Mammary epithelial cell (primary cell): ENCODE measurements at regions not wholly inside any gene's neighbourhood (a gene's known extent, or its start where the extent isn't known, plus 50 kb on each side); places are given as distances from the start of the nearest gene placed in this dataset.

Experiments
- EZH2 ChIP-seq: IDR thresholded peaks from 2 replicates; pipeline ENCODE4 v1.6.1; 2012; ENCODE audit warnings: low read length, inconsistent platforms, borderline replicate concordance
- TF ChIP-seq, protein P1 (sequence below), 2 donors: IDR thresholded peaks in 1 of 2; conservative IDR thresholded peaks in 1 of 2; 2 replicates each; pipeline ENCODE4 v1.5.1; 2011 to 2012; ENCODE audit warnings: inconsistent platforms in 2 of 2, low read length in 2 of 2, mild to moderate bottlenecking in 2 of 2, control low read depth in 1 of 2, low read depth in 1 of 2; ENCODE audit not compliant: insufficient read depth in 1 of 2; ENCODE audit errors: extremely low read depth in 1 of 2

GRCh38 chr22:48746789-48747425, 1080.8 kb downstream of the BRD1 start:
- TF ChIP-seq, protein P1, sequence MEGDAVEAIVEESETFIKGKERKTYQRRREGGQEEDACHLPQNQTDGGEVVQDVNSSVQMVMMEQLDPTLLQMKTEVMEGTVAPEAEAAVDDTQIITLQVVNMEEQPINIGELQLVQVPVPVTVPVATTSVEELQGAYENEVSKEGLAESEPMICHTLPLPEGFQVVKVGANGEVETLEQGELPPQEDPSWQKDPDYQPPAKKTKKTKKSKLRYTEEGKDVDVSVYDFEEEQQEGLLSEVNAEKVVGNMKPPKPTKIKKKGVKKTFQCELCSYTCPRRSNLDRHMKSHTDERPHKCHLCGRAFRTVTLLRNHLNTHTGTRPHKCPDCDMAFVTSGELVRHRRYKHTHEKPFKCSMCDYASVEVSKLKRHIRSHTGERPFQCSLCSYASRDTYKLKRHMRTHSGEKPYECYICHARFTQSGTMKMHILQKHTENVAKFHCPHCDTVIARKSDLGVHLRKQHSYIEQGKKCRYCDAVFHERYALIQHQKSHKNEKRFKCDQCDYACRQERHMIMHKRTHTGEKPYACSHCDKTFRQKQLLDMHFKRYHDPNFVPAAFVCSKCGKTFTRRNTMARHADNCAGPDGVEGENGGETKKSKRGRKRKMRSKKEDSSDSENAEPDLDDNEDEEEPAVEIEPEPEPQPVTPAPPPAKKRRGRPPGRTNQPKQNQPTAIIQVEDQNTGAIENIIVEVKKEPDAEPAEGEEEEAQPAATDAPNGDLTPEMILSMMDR (conservative IDR thresholded peaks at IDR 0.05 in 1 of 2, IDR thresholded peaks at IDR 0.05 in 1 of 2; ENCODE audit: extremely low read depth in 1 of 2, insufficient read depth in 1 of 2, low read depth in 1 of 2, low read length in 2 of 2): no peak
- TF ChIP-seq EZH2: no peak
